Thyroid gland (tissue), 4 donors: ENCODE measurements at regions not wholly inside any gene's neighbourhood (a gene's known extent, or its start where the extent isn't known, plus 50 kb on each side); places are given as distances from the start of the nearest gene placed in this dataset.

Source experiments
- DNase-seq, 2 donors: peaks; one replicate each; pipeline ENCODE4 v3.0.0-alpha.2; 2019
- H3K27ac ChIP-seq, 3 donors: fragments of 200-600 bp; sonication (generic); 1 replicate in 2 of 3; 2 replicates in 1 of 3; pipeline ENCODE4 v1.5.1; 2016 to 2019; ENCODE audit warnings: mild to moderate bottlenecking in 1 of 3, moderate library complexity in 1 of 3
- H3K27me3 ChIP-seq: fragments of 200-600 bp; sonication (generic); one replicate; pipeline ENCODE4 v1.5.1; 2019
- H3K36me3 ChIP-seq, 2 donors: fragments of 200-600 bp; sonication (generic); one replicate each; pipeline ENCODE4 v1.5.1; 2016 to 2019
- H3K4me1 ChIP-seq, 2 donors: fragments of 200-600 bp; sonication (generic); one replicate each; pipeline ENCODE4 v1.5.1; 2017 to 2019
- H3K4me3 ChIP-seq, 3 donors: fragments of 200-600 bp; sonication (generic); replicated peaks in 1 of 3; 1 replicate in 2 of 3; 2 replicates in 1 of 3; pipeline ENCODE4 v1.5.1; 2016; ENCODE audit warnings: mild to moderate bottlenecking in 1 of 3
- H3K9me3 ChIP-seq: fragments of 200-600 bp; sonication (generic); one replicate; pipeline ENCODE4 v1.5.1; 2017
- POLR2A ChIP-seq, 2 donors: fragments of 450-650 bp; IDR thresholded peaks; one replicate each; pipeline ENCODE4 v1.6.1; 2017; ENCODE audit warnings: antibody characterized with exemption in 2 of 2, mild to moderate bottlenecking in 2 of 2, moderate library complexity in 1 of 2
- WGBS, 2 donors: methylation state at CpG; one replicate each; pipeline ENCODE4 v1.1.5; 2017; 5-methylcytosine and 5-hydroxymethylcytosine counted together
- intact Hi-C: fragments of 100-400 bp; cut with DNase I; formaldehyde crosslinking; loops from one replicate; pipeline ENCODE4 v1.15.1; 2023
- TF ChIP-seq, protein P1 (sequence below), 6 experiments: fragments of 200-600 bp in 3 of 6; fragments of 450-650 bp in 3 of 6; sonication (generic) in 3 of 6; IDR thresholded peaks; one replicate each; pipeline ENCODE4 v1.5.1; 2016 to 2019; ENCODE audit warnings: antibody characterized with exemption in 6 of 6, mild to moderate bottlenecking in 2 of 6, inconsistent platforms in 1 of 6, moderate library complexity in 1 of 6

DNA sequence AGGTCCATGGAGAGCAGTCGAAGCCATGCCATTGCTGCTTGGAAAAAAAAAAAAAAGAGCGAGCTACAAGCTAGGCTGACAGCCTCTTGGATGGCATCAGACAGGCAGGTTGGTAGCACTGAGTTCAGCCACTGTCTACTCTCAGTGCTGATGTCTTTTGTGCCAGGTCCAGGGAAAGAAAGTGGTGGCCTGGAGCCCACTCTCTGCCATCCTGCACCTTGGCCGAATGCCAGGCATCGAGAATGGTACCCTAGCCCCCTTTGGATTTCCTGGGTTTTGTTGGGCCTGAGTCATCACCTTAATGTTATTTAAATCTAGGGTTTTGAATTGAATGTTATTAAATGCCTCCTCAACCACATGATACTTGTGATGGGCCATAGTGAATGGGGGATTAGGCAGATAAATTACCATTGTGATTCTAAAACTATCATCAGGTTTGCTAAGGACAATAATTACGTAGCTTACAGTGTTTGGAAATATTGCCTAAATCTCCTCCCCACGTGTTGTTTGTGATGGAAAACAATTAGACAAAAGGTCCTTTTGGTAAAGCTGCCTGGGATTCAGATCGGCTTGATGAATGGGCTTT, 195.7 kb upstream of the GPR26 start:
- intact Hi-C loops: no loop called here
- Histone ChIP-seq H3K9me3 (no peaks in the 10 kb centered on the region), H3K4me1 (no peaks in the 10 kb centered on the region), H3K36me3 (no peaks in the 10 kb centered on the region), H3K4me3 (no peak overlapping the region), H3K27ac (no peak overlapping the region), H3K27me3 (no peaks in the 10 kb centered on the region)
- 74 to 76% methylated on average over 7 of the region's 7 CpGs for WGBS, 2 donors
- TF ChIP-seq, protein P1, sequence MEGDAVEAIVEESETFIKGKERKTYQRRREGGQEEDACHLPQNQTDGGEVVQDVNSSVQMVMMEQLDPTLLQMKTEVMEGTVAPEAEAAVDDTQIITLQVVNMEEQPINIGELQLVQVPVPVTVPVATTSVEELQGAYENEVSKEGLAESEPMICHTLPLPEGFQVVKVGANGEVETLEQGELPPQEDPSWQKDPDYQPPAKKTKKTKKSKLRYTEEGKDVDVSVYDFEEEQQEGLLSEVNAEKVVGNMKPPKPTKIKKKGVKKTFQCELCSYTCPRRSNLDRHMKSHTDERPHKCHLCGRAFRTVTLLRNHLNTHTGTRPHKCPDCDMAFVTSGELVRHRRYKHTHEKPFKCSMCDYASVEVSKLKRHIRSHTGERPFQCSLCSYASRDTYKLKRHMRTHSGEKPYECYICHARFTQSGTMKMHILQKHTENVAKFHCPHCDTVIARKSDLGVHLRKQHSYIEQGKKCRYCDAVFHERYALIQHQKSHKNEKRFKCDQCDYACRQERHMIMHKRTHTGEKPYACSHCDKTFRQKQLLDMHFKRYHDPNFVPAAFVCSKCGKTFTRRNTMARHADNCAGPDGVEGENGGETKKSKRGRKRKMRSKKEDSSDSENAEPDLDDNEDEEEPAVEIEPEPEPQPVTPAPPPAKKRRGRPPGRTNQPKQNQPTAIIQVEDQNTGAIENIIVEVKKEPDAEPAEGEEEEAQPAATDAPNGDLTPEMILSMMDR (IDR thresholded peaks at IDR 0.05): no peak
- no peak for TF ChIP-seq POLR2A (IDR thresholded peaks at IDR 0.05)
- no peak for DNase-seq

DNA sequence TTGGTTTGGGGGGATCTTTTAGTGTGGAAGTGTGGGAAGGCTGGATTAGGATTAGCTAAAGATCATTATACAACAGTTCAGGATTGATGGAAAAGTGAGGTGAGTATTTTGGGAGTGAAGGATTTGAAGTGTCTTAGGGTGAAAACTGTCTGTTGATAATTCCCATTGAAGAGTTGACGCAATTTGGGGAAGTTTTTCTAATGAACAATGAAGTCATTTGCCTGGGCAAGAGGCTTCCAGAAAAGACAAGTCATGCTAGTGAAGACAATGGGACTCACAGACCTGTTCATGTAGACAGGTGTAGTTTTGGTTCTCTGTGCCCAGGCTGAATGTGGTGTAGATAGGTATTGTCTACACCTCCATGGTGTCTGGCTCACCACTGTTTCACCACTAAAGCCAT, 194.3 kb upstream of the GPR26 start:
- no peak for DNase-seq
- no peaks in the 10 kb centered on the region for H3K27me3 ChIP-seq
- H3K4me3 ChIP-seq: no peak overlapping the region
- H3K27ac ChIP-seq: no peak overlapping the region
- H3K9me3 ChIP-seq: no peaks in the 10 kb centered on the region
- intact Hi-C loops: no loop called here
- H3K36me3 ChIP-seq: no peaks in the 10 kb centered on the region
- 94 to 100% methylated on average over 1 of the region's 1 CpG for WGBS, 2 donors
- no peaks in the 10 kb centered on the region for H3K4me1 ChIP-seq
- TF ChIP-seq, protein P1 (IDR thresholded peaks at IDR 0.05): no peak
- TF ChIP-seq POLR2A (IDR thresholded peaks at IDR 0.05): no peak

DNA sequence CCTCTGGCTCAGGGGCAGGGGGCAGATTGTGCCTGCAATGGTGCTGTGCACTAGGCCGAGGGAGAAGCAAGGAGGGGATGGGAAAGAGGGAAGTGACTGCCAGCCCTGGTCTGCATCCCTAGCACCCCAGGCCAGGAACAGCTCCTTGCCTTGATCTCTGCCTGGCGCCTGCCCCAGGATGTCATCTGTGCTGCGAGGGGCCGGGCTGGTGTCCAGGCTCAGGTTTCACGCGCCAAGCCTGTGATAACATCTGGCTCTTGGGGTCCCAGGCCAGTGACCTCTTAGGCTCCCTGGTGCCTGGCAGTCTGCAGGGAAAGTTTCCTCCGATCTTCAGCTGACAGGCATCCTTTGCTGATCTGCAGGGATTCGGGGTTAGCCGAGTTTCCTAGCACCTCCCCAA, 193.5 kb upstream of the GPR26 start:
- no peak overlapping the region for H3K4me3 ChIP-seq
- 19 to 20% methylated on average over 8 to 9 of the region's 9 CpGs for WGBS, 2 donors
- DNase-seq: no peak
- intact Hi-C loops: no loop called here
- no peaks in the 10 kb centered on the region for H3K9me3 ChIP-seq
- H3K27me3 ChIP-seq: no peaks in the 10 kb centered on the region
- TF ChIP-seq POLR2A (IDR thresholded peaks at IDR 0.05): no peak
- TF ChIP-seq, protein P1 (IDR thresholded peaks at IDR 0.05): no peak
- H3K27ac ChIP-seq: no peak overlapping the region
- H3K4me1 ChIP-seq: no peaks in the 10 kb centered on the region
- no peaks in the 10 kb centered on the region for H3K36me3 ChIP-seq

- H3K36me3 ChIP-seq: no peaks in the 10 kb centered on the region
- intact Hi-C loops: no loop called here
- DNase-seq: no peak
- H3K9me3 ChIP-seq: no peaks in the 10 kb centered on the region
- no peak overlapping the region for H3K27ac ChIP-seq
- TF ChIP-seq, protein P1 (IDR thresholded peaks at IDR 0.05): no peak
- TF ChIP-seq POLR2A (IDR thresholded peaks at IDR 0.05): no peak
- 84 to 87% methylated on average over 4 of the region's 4 CpGs for WGBS, 2 donors
- no peaks in the 10 kb centered on the region for H3K27me3 ChIP-seq
- H3K4me1 ChIP-seq: no peaks in the 10 kb centered on the region
- no peak overlapping the region for H3K4me3 ChIP-seq
These were observed 191.5 kb upstream of the GPR26 start for GRCh38 chr10:123474700-123475099.

GRCh38 chr10:123475466-123475865, 190.7 kb upstream of the GPR26 start:
- DNase-seq: no peak
- no peaks in the 10 kb centered on the region for H3K27me3 ChIP-seq
- no peaks in the 10 kb centered on the region for H3K9me3 ChIP-seq
- no peaks in the 10 kb centered on the region for H3K36me3 ChIP-seq
- H3K4me1 ChIP-seq: no peaks in the 10 kb centered on the region
- no peak overlapping the region for H3K4me3 ChIP-seq
- intact Hi-C loops: no loop called here
- 52 to 55% methylated on average over 2 of the region's 2 CpGs for WGBS, 2 donors
- H3K27ac ChIP-seq: no peak overlapping the region
- TF ChIP-seq, protein P1 (IDR thresholded peaks at IDR 0.05): no peak
- TF ChIP-seq POLR2A (IDR thresholded peaks at IDR 0.05): no peak
